ENCODE measurements at regions not wholly inside any gene's neighbourhood (a gene's known extent, or its start where the extent isn't known, plus 50 kb on each side); places are given as distances from the start of the nearest gene placed in this dataset.

DNA sequence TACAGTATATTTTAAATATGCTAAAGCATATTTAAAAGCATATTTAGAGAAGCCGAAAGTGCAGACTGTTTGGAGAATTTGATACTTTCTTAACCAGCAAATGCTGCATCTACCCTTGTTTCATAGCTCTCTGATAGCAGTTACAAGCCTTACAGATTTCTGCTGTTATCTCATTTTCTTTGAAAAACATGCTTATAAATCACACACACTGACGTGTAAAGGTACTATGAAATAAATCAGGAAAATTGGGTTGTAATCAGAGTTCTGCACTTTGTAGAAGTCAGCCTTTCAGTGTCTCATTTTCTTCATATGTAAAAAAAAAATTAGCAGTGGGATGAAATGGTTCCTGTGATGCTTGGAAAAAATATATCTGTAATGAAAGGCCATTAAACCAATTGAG is 1432.4 kb upstream of the ATXN8OS start:
- no peak for DNase-seq (ENCODE audit: low spot score)
- H3K27me3 ChIP-seq (replicated peaks; ENCODE audit: insufficient read depth), result no peaks in the 10 kb centered on the region
- H3K27ac ChIP-seq, result no peak overlapping the region
- H3K4me1 ChIP-seq (replicated peaks), result no peaks in the 10 kb centered on the region
- no peaks in the 10 kb centered on the region for H3K36me3 ChIP-seq
- intact Hi-C loops (cut with DNase I), result no loop called here
- no peak overlapping the region for H3K4me3 ChIP-seq
- H3K9me3 ChIP-seq, result no peaks in the 10 kb centered on the region
- TF ChIP-seq POLR2AphosphoS5 (IDR thresholded peaks at IDR 0.05) (no peak), POLR2A (IDR thresholded peaks at IDR 0.05) (no peak)
- TF ChIP-seq, protein P1, sequence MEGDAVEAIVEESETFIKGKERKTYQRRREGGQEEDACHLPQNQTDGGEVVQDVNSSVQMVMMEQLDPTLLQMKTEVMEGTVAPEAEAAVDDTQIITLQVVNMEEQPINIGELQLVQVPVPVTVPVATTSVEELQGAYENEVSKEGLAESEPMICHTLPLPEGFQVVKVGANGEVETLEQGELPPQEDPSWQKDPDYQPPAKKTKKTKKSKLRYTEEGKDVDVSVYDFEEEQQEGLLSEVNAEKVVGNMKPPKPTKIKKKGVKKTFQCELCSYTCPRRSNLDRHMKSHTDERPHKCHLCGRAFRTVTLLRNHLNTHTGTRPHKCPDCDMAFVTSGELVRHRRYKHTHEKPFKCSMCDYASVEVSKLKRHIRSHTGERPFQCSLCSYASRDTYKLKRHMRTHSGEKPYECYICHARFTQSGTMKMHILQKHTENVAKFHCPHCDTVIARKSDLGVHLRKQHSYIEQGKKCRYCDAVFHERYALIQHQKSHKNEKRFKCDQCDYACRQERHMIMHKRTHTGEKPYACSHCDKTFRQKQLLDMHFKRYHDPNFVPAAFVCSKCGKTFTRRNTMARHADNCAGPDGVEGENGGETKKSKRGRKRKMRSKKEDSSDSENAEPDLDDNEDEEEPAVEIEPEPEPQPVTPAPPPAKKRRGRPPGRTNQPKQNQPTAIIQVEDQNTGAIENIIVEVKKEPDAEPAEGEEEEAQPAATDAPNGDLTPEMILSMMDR (IDR thresholded peaks at IDR 0.05), result no peak
- WGBS, result 51% methylated on average over 2 of the region's 2 CpGs

GRCh38 chr13:68667863-68668262 is 1437.7 kb upstream of the PCDH9 start:
- TF ChIP-seq POLR2AphosphoS5 (IDR thresholded peaks at IDR 0.05) (no peak), POLR2A (IDR thresholded peaks at IDR 0.05) (no peak)
- TF ChIP-seq, protein P1 (IDR thresholded peaks at IDR 0.05), result no peak
- intact Hi-C loops (cut with DNase I), result no loop called here
- DNase-seq (ENCODE audit: low spot score), result no peak
- 31% methylated on average over 3 of the region's 3 CpGs for WGBS
- Histone ChIP-seq H3K27ac (no peak overlapping the region), H3K4me3 (no peak overlapping the region), H3K36me3 (no peaks in the 10 kb centered on the region), H3K27me3 (replicated peaks; ENCODE audit: insufficient read depth) (no peaks in the 10 kb centered on the region), H3K9me3 (no peaks in the 10 kb centered on the region), H3K4me1 (replicated peaks) (no peaks in the 10 kb centered on the region)

GRCh38 chr13:68666774-68667397 is 1436.8 kb upstream of the PCDH9 start:
- Histone ChIP-seq H3K9me3 (no peaks in the 10 kb centered on the region), H3K27ac (no peak overlapping the region), H3K4me3 (no peak overlapping the region), H3K4me1 (replicated peaks) (no peaks in the 10 kb centered on the region), H3K27me3 (replicated peaks; ENCODE audit: insufficient read depth) (no peaks in the 10 kb centered on the region), H3K36me3 (no peaks in the 10 kb centered on the region)
- WGBS, result 76% methylated on average over 9 of the region's 9 CpGs
- TF ChIP-seq POLR2A (IDR thresholded peaks at IDR 0.05), result no peak
- TF ChIP-seq POLR2AphosphoS5 (IDR thresholded peaks at IDR 0.05), result no peak
- TF ChIP-seq, protein P1 (IDR thresholded peaks at IDR 0.05), result no peak
- intact Hi-C loops (cut with DNase I), result no loop called here
- no peak for DNase-seq (ENCODE audit: low spot score)

- TF ChIP-seq POLR2A (IDR thresholded peaks at IDR 0.05) (no peak), POLR2AphosphoS5 (IDR thresholded peaks at IDR 0.05) (no peak)
- TF ChIP-seq, protein P1 (IDR thresholded peaks at IDR 0.05), result no peak
- H3K4me1 ChIP-seq (replicated peaks), result no peaks in the 10 kb centered on the region
- no peaks in the 10 kb centered on the region for H3K27me3 ChIP-seq (replicated peaks; ENCODE audit: insufficient read depth)
- no peaks in the 10 kb centered on the region for H3K36me3 ChIP-seq
- no peaks in the 10 kb centered on the region for H3K9me3 ChIP-seq
- H3K27ac ChIP-seq, result no peak overlapping the region
- no peak overlapping the region for H3K4me3 ChIP-seq
- intact Hi-C loops (cut with DNase I), result no loop called here
- no peak for DNase-seq (ENCODE audit: low spot score)
Observed at GRCh38 chr13:68645814-68646213, 1415.7 kb upstream of the PCDH9 start.

DNA sequence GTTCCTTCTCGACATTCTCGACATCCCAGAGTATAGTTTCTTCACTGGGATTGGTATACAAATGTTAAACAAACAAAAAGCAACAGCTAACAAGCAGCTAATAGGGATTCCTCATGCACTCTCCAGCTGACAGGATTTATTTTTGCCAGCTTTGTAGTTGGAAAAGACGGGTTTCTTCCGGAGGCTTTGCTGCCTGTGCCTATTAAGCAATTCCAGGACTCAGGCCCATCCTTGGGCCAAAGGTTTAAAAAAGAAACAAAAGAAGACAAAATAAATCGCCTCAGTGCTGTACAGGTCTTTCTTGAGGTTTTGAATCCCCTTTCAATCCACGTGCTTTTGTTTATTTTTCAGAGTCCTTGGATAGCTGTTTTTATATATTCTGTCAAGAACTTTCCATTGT is 1414.5 kb upstream of the PCDH9 start:
- TF ChIP-seq, protein P1 (IDR thresholded peaks at IDR 0.05), result no peak
- TF ChIP-seq POLR2A (IDR thresholded peaks at IDR 0.05) (no peak), POLR2AphosphoS5 (IDR thresholded peaks at IDR 0.05) (no peak)
- H3K36me3 ChIP-seq, result no peaks in the 10 kb centered on the region
- no peaks in the 10 kb centered on the region for H3K27me3 ChIP-seq (replicated peaks; ENCODE audit: insufficient read depth)
- H3K4me1 ChIP-seq (replicated peaks), result no peaks in the 10 kb centered on the region
- 45% methylated on average over 6 of the region's 6 CpGs for WGBS
- no peak for DNase-seq (ENCODE audit: low spot score)
- H3K27ac ChIP-seq, result no peak overlapping the region
- H3K9me3 ChIP-seq, result no peaks in the 10 kb centered on the region
- no peak overlapping the region for H3K4me3 ChIP-seq
- intact Hi-C loops (cut with DNase I), result no loop called here
